DOHH2 (cell line): ENCODE measurements at regions not wholly inside any gene's neighbourhood (a gene's known extent, or its start where the extent isn't known, plus 50 kb on each side); places are given as distances from the start of the nearest gene placed in this dataset.

ENCODE experiments used
- EZH2phosphoT487 ChIP-seq: fragments of 200-600 bp; sonication (generic); IDR thresholded peaks from 2 replicates; pipeline ENCODE4 v1.6.1; 2017; ENCODE audit warnings: borderline replicate concordance, mild to moderate bottlenecking, antibody characterized with exemption, low read length, moderate library complexity, mixed read lengths
- TF ChIP-seq, protein P1 (sequence below): fragments of 200-600 bp; sonication (generic); IDR thresholded peaks from one replicate; pipeline ENCODE4 v1.5.1; 2014; ENCODE audit warnings: antibody characterized with exemption, mild to moderate bottlenecking, low read depth, low read length; ENCODE audit not compliant: poor library complexity, severe bottlenecking

DNA sequence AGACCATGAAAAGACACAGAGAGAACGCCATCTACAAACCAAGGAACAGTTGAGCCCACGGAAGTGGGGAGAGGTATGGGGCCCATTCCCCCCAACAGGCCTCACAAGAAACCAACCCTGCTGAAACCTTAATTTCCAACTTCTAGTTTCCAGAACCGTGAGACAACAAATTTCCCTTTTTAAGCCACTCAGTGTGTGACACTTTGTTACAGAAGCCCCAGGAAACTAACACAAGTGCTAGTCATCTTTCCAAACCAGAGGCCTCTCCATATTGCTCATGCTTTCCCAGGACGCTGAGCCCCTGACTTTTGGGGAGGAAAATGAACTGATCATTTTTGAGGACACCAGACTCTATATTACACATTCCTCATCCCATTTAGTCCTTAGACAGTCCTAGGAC lies 186.8 kb downstream of the NUFIP1 start:
- TF ChIP-seq, protein P1, sequence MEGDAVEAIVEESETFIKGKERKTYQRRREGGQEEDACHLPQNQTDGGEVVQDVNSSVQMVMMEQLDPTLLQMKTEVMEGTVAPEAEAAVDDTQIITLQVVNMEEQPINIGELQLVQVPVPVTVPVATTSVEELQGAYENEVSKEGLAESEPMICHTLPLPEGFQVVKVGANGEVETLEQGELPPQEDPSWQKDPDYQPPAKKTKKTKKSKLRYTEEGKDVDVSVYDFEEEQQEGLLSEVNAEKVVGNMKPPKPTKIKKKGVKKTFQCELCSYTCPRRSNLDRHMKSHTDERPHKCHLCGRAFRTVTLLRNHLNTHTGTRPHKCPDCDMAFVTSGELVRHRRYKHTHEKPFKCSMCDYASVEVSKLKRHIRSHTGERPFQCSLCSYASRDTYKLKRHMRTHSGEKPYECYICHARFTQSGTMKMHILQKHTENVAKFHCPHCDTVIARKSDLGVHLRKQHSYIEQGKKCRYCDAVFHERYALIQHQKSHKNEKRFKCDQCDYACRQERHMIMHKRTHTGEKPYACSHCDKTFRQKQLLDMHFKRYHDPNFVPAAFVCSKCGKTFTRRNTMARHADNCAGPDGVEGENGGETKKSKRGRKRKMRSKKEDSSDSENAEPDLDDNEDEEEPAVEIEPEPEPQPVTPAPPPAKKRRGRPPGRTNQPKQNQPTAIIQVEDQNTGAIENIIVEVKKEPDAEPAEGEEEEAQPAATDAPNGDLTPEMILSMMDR = no peak
- TF ChIP-seq EZH2phosphoT487 = no peak
